NCI-H146 treated with DMSO at 0.1 percent for 48 hours (cell line): ENCODE measurements at regions not wholly inside any gene's neighbourhood (a gene's known extent, or its start where the extent isn't known, plus 50 kb on each side); places are given as distances from the start of the nearest gene placed in this dataset.
"Not testable (repeated sequence)": the region's sequence is repeated elsewhere in the genome, so short reads cannot be mapped to it uniquely, and the experiment has no call there.

Experiments used
- DNase-seq: peaks from one replicate; lab custom pipeline; 2025; ENCODE audit not compliant: unreplicated experiment; lab: John Stamatoyannopoulos, UW

- peak; percentile 31 for DNase-seq
These were observed 52.3 kb upstream of the ZNF33B start for GRCh38 chr10:42690449-42691360.

- DNase-seq = peak; percentile 97
These were observed 53.2 kb upstream of the ZNF33B start for GRCh38 chr10:42691361-42692120.

- DNase-seq = no peak
These were observed 59.6 kb upstream of the ZNF33B start for GRCh38 chr10:42697926-42698325.

GRCh38 chr10:42707234-42707633, 68.9 kb upstream of the ZNF33B start:
- DNase-seq = no peak

- DNase-seq = not testable (repeated sequence)
These were observed 63.3 kb upstream of the BMS1 start for GRCh38 chr10:42719339-42719738.

- DNase-seq = no peak
These were observed 60.0 kb upstream of the BMS1 start for GRCh38 chr10:42722575-42722974.

GRCh38 chr10:42723549-42723948, 59.0 kb upstream of the BMS1 start:
- DNase-seq = not testable (repeated sequence)

GRCh38 chr10:42724660-42725059, 57.9 kb upstream of the BMS1 start:
- DNase-seq = not testable (repeated sequence)

- DNase-seq = no peak
These were observed 50.3 kb upstream of the BMS1 start for GRCh38 chr10:42732266-42732665.
